Astrocyte of the spinal cord (primary cell): ENCODE measurements at regions not wholly inside any gene's neighbourhood (a gene's known extent, or its start where the extent isn't known, plus 50 kb on each side); places are given as distances from the start of the nearest gene placed in this dataset.

ENCODE experiments used
- DNase-seq: peaks from one replicate; pipeline ENCODE4 v3.0.0; 2011; ENCODE audit warnings: low read depth, low spot score
- H3K4me3 ChIP-seq: 2 replicates; pipeline ENCODE4 v1.5.1; 2011; ENCODE audit warnings: low read depth, mild to moderate bottlenecking, low read length, moderate library complexity
- in situ Hi-C: cut with HindIII; loops from 2 replicates; pipeline ENCODE4 v1.10.0; 2017; ENCODE audit warnings: low sequenced_read_pairs
- TF ChIP-seq, protein P1 (sequence below): IDR thresholded peaks from 2 replicates; pipeline ENCODE4 v1.5.1; 2012; ENCODE audit warnings: low read depth, mild to moderate bottlenecking, low read length, inconsistent platforms

DNA sequence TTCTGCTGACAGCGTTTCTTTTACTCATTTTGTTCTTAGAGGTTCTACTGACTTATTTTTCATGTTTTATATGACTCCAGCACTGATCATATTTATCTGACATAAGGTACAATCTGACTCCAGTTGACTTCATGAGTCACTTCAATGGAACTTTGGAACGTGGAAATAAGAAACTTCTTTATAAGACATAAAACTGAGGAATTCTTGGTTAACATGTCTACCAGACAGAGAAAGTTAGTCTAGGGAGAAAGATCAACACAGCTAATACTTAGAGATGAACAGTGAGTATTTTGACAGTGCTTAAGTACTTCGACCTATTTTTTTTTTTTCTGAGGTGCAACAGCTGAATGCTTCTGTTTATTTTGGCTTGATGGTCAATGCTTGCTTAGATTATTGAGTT lies 679.5 kb downstream of the KCNJ2 start:
- no peak overlapping the region for H3K4me3 ChIP-seq
- TF ChIP-seq, protein P1, sequence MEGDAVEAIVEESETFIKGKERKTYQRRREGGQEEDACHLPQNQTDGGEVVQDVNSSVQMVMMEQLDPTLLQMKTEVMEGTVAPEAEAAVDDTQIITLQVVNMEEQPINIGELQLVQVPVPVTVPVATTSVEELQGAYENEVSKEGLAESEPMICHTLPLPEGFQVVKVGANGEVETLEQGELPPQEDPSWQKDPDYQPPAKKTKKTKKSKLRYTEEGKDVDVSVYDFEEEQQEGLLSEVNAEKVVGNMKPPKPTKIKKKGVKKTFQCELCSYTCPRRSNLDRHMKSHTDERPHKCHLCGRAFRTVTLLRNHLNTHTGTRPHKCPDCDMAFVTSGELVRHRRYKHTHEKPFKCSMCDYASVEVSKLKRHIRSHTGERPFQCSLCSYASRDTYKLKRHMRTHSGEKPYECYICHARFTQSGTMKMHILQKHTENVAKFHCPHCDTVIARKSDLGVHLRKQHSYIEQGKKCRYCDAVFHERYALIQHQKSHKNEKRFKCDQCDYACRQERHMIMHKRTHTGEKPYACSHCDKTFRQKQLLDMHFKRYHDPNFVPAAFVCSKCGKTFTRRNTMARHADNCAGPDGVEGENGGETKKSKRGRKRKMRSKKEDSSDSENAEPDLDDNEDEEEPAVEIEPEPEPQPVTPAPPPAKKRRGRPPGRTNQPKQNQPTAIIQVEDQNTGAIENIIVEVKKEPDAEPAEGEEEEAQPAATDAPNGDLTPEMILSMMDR = no peak
- peak; percentile 82 for DNase-seq
- in situ Hi-C loops = no loop called here

DNA sequence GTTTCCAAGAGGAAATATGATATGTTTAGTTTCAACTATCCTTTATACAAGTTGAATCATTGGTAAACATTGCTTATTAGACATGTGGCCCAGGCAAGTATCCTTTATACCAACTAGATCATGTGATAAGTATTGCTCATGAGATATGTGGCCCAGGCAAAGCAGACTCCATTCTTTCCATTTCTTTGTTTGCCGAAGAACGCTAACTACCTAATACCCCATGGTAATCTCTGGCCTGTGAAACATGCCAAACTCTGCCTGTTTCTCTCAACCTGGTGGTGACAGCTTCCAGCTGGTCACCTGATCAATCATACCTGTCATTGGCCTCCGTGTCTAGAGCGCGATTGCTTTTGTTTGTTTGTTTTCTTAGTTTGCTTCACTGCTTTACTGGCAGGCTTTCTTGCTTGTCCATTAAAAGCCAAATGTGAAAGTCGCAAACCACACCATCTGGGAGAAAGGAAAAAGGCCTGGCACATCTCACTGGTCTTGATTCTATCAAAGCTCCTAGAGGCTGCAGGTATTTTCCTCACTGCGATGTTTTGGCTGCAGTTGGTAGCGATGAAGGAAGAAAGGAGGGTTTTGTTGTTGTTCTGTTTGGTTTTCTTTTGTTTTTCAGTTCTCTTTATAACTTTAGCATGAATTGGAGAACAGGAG lies 686.2 kb downstream of the KCNJ2 start:
- H3K4me3 ChIP-seq = no peak overlapping the region
- peak; percentile 59 for DNase-seq
- TF ChIP-seq, protein P1 = no peak
- in situ Hi-C loops = no loop called here

DNA sequence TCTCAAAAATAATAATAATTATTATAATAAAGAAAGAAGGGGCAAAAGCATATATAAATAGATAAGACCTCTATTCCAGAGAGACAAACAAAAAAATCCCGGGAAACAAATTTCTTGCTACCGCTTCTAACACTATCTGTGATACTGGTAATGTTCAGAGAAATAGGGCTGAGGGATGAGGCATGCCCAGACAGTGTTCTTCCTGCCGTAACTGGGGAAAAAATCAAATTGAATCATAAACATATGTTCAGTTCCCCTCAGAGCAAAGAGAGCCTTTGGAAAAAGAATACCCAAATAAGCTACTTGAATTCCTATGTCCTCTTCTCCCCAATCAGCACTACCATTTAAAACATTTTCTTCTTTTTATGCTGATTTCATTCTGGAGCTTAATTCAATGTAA lies 688.0 kb downstream of the KCNJ2 start:
- in situ Hi-C loops = no loop called here
- TF ChIP-seq, protein P1 = no peak

DNA sequence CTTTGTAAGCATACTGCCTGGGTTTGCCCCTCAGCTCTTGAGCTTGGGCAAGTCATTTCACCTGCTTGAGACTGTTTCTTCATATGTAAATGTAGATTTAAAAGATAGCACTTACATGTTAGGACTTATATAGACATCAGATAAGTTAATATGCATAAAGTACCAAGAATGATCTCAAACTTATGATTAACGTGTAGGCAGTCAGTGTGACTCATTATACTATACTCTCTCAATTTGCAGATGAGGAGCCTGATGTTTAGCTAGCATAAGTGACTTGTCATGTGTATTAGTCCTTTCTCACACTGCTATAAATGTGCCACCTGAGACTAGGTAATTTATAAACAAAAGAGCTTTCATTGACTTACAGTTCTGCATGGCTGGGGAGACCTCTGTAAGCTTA lies 690.5 kb downstream of the KCNJ2 start:
- in situ Hi-C loops = no loop called here

More for the DNA sequence above, 688.0 kb downstream of the KCNJ2 start:
- DNase-seq = no peak
- no peak overlapping the region for H3K4me3 ChIP-seq

DNA sequence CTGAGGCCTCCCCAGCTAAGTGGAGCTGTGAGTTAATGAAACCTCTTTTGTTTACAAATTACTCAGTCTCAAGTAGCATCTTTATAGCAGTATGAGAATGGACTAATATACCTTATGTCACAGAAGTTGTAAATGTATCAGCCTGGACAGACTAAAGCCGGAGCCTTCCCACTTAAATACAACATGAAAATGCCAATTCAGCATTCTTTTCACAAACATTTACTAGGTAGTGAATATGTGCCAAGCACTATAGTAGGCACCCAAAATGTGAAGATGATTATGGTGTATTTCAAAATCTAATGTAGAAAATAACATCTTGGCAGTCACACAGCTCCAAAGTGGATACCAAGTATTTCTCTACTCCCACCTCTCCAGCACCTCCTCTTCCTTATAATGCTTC lies 693.0 kb downstream of the KCNJ2 start:
- H3K4me3 ChIP-seq = no peak overlapping the region
- in situ Hi-C loops = no loop called here
- no peak for DNase-seq
- TF ChIP-seq, protein P1 = no peak

More for the DNA sequence above, 690.5 kb downstream of the KCNJ2 start:
- no peak for DNase-seq
- no peak overlapping the region for H3K4me3 ChIP-seq
- TF ChIP-seq, protein P1 = no peak

DNA sequence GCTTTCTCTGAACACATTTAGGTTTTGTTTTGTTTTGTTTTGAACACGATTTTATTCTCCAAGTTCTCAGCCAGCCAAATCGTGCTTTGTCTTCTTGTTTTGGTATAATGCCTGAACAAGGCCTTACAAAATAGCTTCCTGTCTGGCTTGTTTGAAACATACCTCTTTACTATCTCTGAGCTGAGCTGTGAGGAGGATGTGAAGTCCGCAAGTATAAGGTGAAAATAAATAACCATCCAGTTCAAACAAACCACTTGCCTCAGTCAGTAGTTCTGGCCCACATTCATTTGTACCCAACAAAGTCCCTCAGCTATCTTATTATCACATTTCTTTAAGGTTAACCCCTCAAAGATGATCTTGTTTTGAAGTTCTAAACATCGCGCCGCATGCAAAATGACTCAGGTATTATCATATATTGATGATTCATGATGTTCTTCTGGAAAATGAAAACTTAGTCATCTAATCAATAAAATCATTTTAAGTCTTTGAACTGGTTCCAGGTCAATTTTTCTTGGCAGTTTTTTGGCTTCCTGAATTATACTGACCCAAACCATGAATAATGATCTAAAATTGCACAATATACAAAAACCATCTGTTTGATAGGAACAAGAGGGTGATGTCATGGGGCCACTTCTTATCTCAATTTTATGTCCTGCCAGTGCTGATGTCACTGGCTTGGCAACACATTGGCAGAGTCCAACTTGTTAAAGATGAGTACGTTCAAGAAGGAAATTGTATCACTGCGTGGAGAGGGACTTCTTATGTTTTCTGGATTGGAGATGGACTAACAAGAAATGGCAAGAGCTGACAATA lies 694.3 kb downstream of the KCNJ2 start:
- H3K4me3 ChIP-seq = no peak overlapping the region
- in situ Hi-C loops = no loop called here
- DNase-seq = no peak
- TF ChIP-seq, protein P1 = no peak
